H1 (cell line): ENCODE measurements at regions not wholly inside any gene's neighbourhood (a gene's known extent, or its start where the extent isn't known, plus 50 kb on each side); places are given as distances from the start of the nearest gene placed in this dataset.

Experiments
- CHD2 ChIP-seq: IDR thresholded peaks from 2 replicates; pipeline ENCODE4 v1.6.1; 2012; ENCODE audit warnings: low read length, improper control_type of control experiment
- CTCF ChIP-seq, 3 experiments: IDR thresholded peaks; 1 replicate in 2 of 3; 2 replicates in 1 of 3; pipeline versions ENCODE4 v1.5.1 to v1.6.1; 2011; ENCODE audit warnings: low read length in 3 of 3, mild to moderate bottlenecking in 3 of 3, inconsistent platforms in 2 of 3, low read depth in 1 of 3, moderate library complexity in 1 of 3; ENCODE audit not compliant: insufficient read depth in 1 of 3; ENCODE audit errors: control extremely low read depth in 1 of 3
- EZH2 ChIP-seq: fragments of 200-600 bp; sonication (generic); IDR thresholded peaks from 2 replicates; pipeline ENCODE4 v1.7.1; 2012; ENCODE audit warnings: low read depth, mild to moderate bottlenecking, moderate library complexity, low read length, inconsistent platforms; ENCODE audit not compliant: severe bottlenecking
- GABPA ChIP-seq: IDR thresholded peaks from 2 replicates; pipeline ENCODE4 v1.6.1; 2011; ENCODE audit warnings: mild to moderate bottlenecking, low read length, moderate library complexity, borderline replicate concordance; ENCODE audit not compliant: insufficient read depth
- NRF1 ChIP-seq: IDR thresholded peaks from 2 replicates; pipeline ENCODE4 v1.6.1; 2011; ENCODE audit warnings: mild to moderate bottlenecking, low read depth, low read length, improper control_type of control experiment
- POLR2A ChIP-seq, 2 experiments: IDR thresholded peaks; 1 replicate in 1 of 2; 2 replicates in 1 of 2; pipeline ENCODE4 v1.6.1; 2011; ENCODE audit warnings: low read depth in 2 of 2, low read length in 2 of 2, mild to moderate bottlenecking in 2 of 2; ENCODE audit errors: control extremely low read depth in 1 of 2
- POU5F1 ChIP-seq: IDR thresholded peaks from 2 replicates; pipeline ENCODE4 v1.6.1; 2011; ENCODE audit warnings: low read depth, mild to moderate bottlenecking, low read length, moderate library complexity

GRCh38 chr3:43884581-43884980 lies 193.8 kb downstream of the ABHD5 start:
- no peak for TF ChIP-seq NRF1
- TF ChIP-seq GABPA = no peak
- no peak for TF ChIP-seq CTCF (IDR thresholded peaks at IDR 0.05; ENCODE audit: control extremely low read depth in 1 of 3, insufficient read depth in 1 of 3, low read depth in 1 of 3, low read length in 3 of 3)
- TF ChIP-seq EZH2 = no peak
- TF ChIP-seq POU5F1 = no peak
- TF ChIP-seq POLR2A (IDR thresholded peaks at IDR 0.05; ENCODE audit: control extremely low read depth in 1 of 2, low read depth in 2 of 2, low read length in 2 of 2) = no peak
- TF ChIP-seq CHD2 = no peak
